Epithelial cell of esophagus (primary cell): ENCODE measurements at regions not wholly inside any gene's neighbourhood (a gene's known extent, or its start where the extent isn't known, plus 50 kb on each side); places are given as distances from the start of the nearest gene placed in this dataset.

Experiments
- DNase-seq: peaks from one replicate; pipeline ENCODE4 v3.0.0; 2010; ENCODE audit warnings: low read depth
- H3K4me3 ChIP-seq: 2 replicates; pipeline ENCODE4 v1.5.1; 2011; ENCODE audit warnings: mild to moderate bottlenecking, low read length, control low read depth
- TF ChIP-seq, protein P1 (sequence below): IDR thresholded peaks from 2 replicates; pipeline ENCODE4 v1.5.1; 2011; ENCODE audit warnings: low read depth, mild to moderate bottlenecking, low read length, control low read depth, inconsistent platforms; ENCODE audit not compliant: insufficient read depth; ENCODE audit errors: missing control alignments

DNA sequence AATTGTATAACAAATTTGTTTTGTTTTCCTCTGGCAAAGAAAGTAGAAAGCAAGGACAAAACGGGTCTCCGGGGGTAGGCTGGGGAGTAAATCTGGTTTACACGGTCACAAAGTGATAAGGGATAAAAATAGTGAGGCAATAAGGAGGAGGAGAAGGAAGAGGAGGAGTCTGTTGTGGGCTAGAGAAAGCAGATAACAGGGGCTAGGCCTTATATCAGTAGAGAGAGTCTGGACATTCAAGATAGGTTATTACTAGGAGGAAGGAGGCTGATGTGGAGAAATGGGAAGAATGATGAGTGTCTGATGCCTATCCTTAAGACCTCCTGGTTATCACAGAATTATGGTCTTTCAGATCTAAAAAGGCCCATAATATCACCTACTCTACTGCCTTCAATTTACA is 83.2 kb upstream of the SSTR1 start:
- TF ChIP-seq, protein P1, sequence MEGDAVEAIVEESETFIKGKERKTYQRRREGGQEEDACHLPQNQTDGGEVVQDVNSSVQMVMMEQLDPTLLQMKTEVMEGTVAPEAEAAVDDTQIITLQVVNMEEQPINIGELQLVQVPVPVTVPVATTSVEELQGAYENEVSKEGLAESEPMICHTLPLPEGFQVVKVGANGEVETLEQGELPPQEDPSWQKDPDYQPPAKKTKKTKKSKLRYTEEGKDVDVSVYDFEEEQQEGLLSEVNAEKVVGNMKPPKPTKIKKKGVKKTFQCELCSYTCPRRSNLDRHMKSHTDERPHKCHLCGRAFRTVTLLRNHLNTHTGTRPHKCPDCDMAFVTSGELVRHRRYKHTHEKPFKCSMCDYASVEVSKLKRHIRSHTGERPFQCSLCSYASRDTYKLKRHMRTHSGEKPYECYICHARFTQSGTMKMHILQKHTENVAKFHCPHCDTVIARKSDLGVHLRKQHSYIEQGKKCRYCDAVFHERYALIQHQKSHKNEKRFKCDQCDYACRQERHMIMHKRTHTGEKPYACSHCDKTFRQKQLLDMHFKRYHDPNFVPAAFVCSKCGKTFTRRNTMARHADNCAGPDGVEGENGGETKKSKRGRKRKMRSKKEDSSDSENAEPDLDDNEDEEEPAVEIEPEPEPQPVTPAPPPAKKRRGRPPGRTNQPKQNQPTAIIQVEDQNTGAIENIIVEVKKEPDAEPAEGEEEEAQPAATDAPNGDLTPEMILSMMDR, result no peak
- no peak overlapping the region for H3K4me3 ChIP-seq
- no peak for DNase-seq

DNA sequence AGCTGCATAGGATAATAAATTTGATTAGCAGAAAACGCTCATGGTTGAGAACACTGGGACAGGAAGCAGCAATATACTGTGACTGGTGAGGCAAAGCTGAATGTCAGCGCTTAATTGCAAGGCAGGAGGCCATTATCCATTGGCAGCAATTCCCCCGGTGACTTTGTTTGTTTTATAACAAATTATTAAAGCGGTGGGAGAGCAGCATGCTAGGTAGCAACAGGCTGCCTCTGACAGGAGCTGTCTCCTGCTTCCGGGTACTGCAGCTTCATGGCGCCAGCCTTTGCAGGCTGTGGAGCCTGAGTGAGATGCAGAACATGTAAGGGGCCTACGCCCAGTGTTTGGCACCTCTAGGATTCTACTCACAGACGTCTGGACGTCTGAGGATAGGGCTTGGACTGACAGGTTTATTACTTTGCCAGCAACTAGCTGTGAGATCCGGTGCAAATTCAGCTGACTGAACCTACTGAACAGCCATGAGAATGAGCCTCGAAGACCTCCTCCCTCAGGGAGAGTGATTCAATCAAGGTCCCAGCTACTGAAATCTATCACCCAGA is 82.1 kb upstream of the SSTR1 start:
- TF ChIP-seq, protein P1, result no peak
- no peak overlapping the region for H3K4me3 ChIP-seq
- no peak for DNase-seq

DNA sequence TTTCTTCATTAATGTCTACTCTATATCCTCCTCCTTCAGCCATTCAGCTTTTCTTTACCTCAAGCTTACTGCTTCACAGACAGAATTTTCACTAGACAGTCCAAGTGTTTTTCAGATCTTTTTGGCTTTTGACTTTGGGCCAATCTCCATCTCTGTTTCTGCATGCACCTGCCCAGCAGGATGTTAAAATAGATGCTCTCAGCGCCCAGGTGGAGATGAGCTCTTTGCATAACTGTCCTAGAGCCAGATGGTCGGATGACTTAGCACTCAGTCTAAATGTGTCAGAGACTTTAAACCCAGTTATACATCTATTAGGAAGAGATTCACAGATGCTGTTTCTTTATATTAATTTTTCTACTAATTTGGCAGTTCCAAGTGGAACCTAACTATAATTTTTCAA is 80.3 kb upstream of the SSTR1 start:
- TF ChIP-seq, protein P1, result no peak
- no peak for DNase-seq

DNA sequence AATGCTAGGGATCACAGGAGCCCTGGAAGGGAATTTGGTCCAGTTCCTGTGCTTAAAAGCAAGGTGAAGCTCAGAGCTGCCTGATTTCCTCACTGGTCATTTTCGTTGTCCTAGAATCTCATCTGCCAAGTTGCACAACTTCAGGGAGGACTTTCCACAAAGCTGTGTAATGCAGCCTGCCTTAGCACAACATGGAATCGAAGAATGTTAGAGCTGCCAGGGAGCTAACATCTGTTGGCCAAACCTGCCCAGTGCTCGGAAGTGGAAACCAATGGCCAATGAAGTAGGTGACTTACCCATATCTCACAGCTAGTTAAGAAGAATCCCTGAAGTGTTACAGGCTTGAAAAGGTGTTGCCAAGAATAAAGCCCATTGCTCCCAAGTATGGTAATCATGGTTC is 79.9 kb upstream of the SSTR1 start:
- H3K4me3 ChIP-seq, result no peak overlapping the region
- DNase-seq, result no peak
- TF ChIP-seq, protein P1, result no peak

More for the DNA sequence above, 80.3 kb upstream of the SSTR1 start:
- no peak overlapping the region for H3K4me3 ChIP-seq

DNA sequence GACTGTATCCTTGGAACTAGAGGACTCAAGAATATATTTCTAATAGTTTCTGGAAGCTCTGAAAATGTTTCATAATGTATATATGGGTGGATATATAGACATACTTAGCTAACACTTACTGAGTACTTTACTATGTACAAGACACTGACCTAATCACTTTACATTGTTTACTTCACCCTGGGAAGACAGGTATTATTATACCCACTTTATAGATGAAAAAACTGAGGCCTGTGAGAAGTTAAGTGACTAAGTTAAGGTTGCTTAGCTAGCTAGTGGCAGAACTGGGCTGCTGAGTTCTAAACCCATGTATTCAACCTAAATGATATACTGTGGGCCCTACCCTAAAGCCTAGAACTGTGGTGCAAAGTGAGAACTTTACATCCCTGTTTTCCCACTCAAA is 79.1 kb upstream of the SSTR1 start:
- TF ChIP-seq, protein P1, result no peak
- H3K4me3 ChIP-seq, result no peak overlapping the region
- DNase-seq, result no peak

DNA sequence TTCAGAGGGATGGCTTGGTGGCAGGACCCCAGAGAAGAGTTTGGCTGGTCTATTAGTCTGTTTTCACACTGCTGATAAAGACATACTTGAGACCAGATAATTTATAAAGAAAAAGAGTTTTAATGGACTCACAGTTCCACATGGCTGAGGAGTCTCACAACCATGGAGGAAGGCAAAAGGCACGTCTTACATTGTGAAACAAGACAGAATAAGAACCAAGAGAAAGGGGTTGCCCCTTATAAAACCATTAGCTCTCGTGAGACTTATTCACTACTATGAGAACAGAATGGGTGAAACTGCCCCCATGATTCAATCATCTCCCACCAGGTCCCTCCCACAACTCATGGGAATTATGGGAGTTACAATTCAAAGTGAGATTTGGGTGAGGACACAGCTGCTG is 78.5 kb upstream of the SSTR1 start:
- no peak overlapping the region for H3K4me3 ChIP-seq
- TF ChIP-seq, protein P1, result no peak
- no peak for DNase-seq

DNA sequence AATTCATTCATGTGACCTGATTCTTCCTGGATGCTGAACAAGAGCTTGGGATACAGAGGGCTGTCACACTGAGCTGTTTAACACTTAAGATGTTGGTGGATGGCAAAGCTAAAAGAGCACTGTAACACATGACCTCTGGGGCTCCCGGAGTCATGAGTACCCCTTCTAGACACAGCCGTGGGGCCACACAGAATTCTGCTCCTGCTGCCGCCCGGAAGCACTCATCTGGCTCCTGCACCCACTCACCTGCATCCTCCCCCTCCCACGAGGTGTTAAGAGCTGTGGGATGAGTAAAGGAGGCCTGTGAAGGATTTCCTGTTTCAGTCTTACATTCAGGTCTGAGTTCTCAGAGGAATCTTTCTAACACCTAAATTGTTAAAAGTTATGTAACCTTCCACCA is 78.0 kb upstream of the SSTR1 start:
- no peak for DNase-seq
- H3K4me3 ChIP-seq, result no peak overlapping the region
- TF ChIP-seq, protein P1, result no peak
